GM23338 (cell line): ENCODE measurements at regions not wholly inside any gene's neighbourhood (a gene's known extent, or its start where the extent isn't known, plus 50 kb on each side); places are given as distances from the start of the nearest gene placed in this dataset.

ENCODE experiments used
- ATAC-seq: fragments of 200-7000 bp; cut with Tn5 transposase; 3 replicates; pipeline ENCODE4 v1.9.1; 2020
- DNase-seq: peaks from one replicate; pipeline ENCODE4 v3.0.0-alpha.2; 2015; ENCODE audit warnings: low spot score
- H2AFZ ChIP-seq: fragments of 200-600 bp; sonication (generic); 2 replicates; pipeline ENCODE4 v1.8.0; 2016; ENCODE audit warnings: antibody characterized with exemption, mild to moderate bottlenecking, moderate library complexity
- H3F3A ChIP-seq: fragments of 200-600 bp; sonication (generic); replicated peaks from 2 replicates; pipeline ENCODE4 v1.8.0; 2017; ENCODE audit warnings: antibody characterized with exemption, mixed run types, low read depth
- H3K27ac ChIP-seq: fragments of 200-600 bp; sonication (generic); 2 replicates; pipeline ENCODE4 v1.6.1; 2016; ENCODE audit warnings: low read depth
- H3K27me3 ChIP-seq: fragments of 200-600 bp; sonication (generic); 2 replicates; pipeline ENCODE4 v1.8.0; 2016; ENCODE audit warnings: mild to moderate bottlenecking, mixed run types, moderate library complexity; ENCODE audit not compliant: insufficient read depth
- H3K36me3 ChIP-seq: fragments of 200-600 bp; sonication (generic); 2 replicates; pipeline ENCODE4 v1.8.0; 2016; ENCODE audit warnings: mild to moderate bottlenecking; ENCODE audit not compliant: insufficient read depth
- H3K4me1 ChIP-seq: fragments of 200-600 bp; sonication (generic); 2 replicates; pipeline ENCODE4 v1.8.0; 2016; ENCODE audit warnings: mild to moderate bottlenecking, moderate library complexity; ENCODE audit not compliant: insufficient read depth
- H3K4me2 ChIP-seq: fragments of 200-600 bp; sonication (generic); 2 replicates; pipeline ENCODE4 v1.7.1; 2017; ENCODE audit warnings: mixed run types
- H3K4me3 ChIP-seq: fragments of 200-600 bp; sonication (generic); 2 replicates; pipeline ENCODE4 v1.6.1; 2016; ENCODE audit warnings: mixed run types
- H3K79me2 ChIP-seq: fragments of 200-600 bp; sonication (generic); replicated peaks from 2 replicates; pipeline ENCODE4 v1.8.0; 2017; ENCODE audit warnings: mild to moderate bottlenecking; ENCODE audit not compliant: insufficient read depth
- H3K9me2 ChIP-seq: fragments of 200-600 bp; sonication (generic); 2 replicates; pipeline ENCODE4 v1.8.0; 2017; ENCODE audit not compliant: insufficient read depth
- H4K20me1 ChIP-seq: fragments of 200-600 bp; sonication (generic); replicated peaks from 2 replicates; pipeline ENCODE4 v1.8.0; 2017; ENCODE audit warnings: mild to moderate bottlenecking; ENCODE audit not compliant: insufficient read depth
- H3K27ac Mint-ChIP-seq: 2 replicates; pipeline ENCODE4 v1.8.0; 2020; ENCODE audit warnings: inconsistent platforms, mild to moderate bottlenecking, moderate library complexity, mixed read lengths
- H3K27me3 Mint-ChIP-seq: 3 replicates; pipeline ENCODE4 v1.8.0; 2022; ENCODE audit warnings: low read depth, mild to moderate bottlenecking, moderate library complexity, mixed read lengths, inconsistent platforms; ENCODE audit not compliant: insufficient read depth, poor library complexity
- H3K36me3 Mint-ChIP-seq: 3 replicates; pipeline ENCODE4 v1.8.0; 2021; ENCODE audit warnings: low read depth, mild to moderate bottlenecking, inconsistent platforms, moderate library complexity, mixed read lengths
- H3K4me1 Mint-ChIP-seq: 3 replicates; pipeline ENCODE4 v1.8.0; 2020; ENCODE audit warnings: mild to moderate bottlenecking, inconsistent platforms, mixed read lengths
- H3K4me3 Mint-ChIP-seq: 3 replicates; pipeline ENCODE4 v1.8.0; 2021; ENCODE audit warnings: moderate library complexity, mild to moderate bottlenecking, inconsistent platforms, mixed read lengths
- H3K9me3 Mint-ChIP-seq: 3 replicates; pipeline ENCODE4 v1.8.0; 2020; ENCODE audit warnings: moderate library complexity, mild to moderate bottlenecking, inconsistent platforms, mixed read lengths
- CREB1 ChIP-seq: fragments of 250-450 bp; sonication (Bioruptor Pico); IDR thresholded peaks from 2 replicates; pipeline ENCODE4 v1.5.0; 2020; ENCODE audit warnings: low read depth, mild to moderate bottlenecking, moderate library complexity
- EZH2phosphoT487 ChIP-seq: fragments of 200-600 bp; sonication (generic); IDR thresholded peaks from one replicate; pipeline ENCODE4 v1.8.1; 2018; ENCODE audit warnings: antibody characterized with exemption; ENCODE audit not compliant: unreplicated experiment
- ZNF331 ChIP-seq: fragments of 250-450 bp; sonication (Bioruptor Pico); IDR thresholded peaks from 2 replicates; pipeline ENCODE4 v1.5.0; 2020; ENCODE audit warnings: low read depth, mild to moderate bottlenecking, moderate library complexity
- TF ChIP-seq, protein P1 (sequence below): IDR thresholded peaks from one replicate; pipeline ENCODE4 v1.6.1; 2018; ENCODE audit warnings: antibody characterized with exemption; ENCODE audit not compliant: unreplicated experiment
- TF ChIP-seq, protein P2 (sequence below), 2 experiments: fragments of 200-600 bp in 1 of 2; sonication (generic) in 1 of 2; conservative IDR thresholded peaks; 2 replicates each; pipeline versions ENCODE4 v1.5.1 to v1.6.1; 2016 to 2017; ENCODE audit warnings: antibody characterized with exemption in 2 of 2, low read depth in 2 of 2, mild to moderate bottlenecking in 2 of 2, moderate library complexity in 1 of 2

DNA sequence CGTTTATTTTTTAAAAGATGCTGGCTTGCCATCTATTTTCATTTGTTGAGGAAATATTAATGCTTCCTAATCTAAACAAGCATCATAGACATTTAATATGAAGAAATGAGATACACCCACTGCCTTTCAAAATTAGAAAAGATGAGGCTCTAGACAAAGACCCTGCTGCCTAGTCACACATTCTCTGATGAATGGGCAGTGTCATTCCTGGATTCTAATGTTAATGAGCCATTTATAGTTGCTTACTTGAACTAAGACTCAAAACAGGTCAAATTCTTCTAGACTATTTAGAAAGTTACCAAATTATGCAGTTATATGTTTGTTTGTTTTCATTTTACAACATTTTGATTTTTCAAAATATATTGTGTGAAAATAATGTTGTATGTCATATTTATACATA, 237.6 kb downstream of the CDH7 start (continued):
- TF ChIP-seq EZH2phosphoT487 = no peak
- TF ChIP-seq, protein P1, sequence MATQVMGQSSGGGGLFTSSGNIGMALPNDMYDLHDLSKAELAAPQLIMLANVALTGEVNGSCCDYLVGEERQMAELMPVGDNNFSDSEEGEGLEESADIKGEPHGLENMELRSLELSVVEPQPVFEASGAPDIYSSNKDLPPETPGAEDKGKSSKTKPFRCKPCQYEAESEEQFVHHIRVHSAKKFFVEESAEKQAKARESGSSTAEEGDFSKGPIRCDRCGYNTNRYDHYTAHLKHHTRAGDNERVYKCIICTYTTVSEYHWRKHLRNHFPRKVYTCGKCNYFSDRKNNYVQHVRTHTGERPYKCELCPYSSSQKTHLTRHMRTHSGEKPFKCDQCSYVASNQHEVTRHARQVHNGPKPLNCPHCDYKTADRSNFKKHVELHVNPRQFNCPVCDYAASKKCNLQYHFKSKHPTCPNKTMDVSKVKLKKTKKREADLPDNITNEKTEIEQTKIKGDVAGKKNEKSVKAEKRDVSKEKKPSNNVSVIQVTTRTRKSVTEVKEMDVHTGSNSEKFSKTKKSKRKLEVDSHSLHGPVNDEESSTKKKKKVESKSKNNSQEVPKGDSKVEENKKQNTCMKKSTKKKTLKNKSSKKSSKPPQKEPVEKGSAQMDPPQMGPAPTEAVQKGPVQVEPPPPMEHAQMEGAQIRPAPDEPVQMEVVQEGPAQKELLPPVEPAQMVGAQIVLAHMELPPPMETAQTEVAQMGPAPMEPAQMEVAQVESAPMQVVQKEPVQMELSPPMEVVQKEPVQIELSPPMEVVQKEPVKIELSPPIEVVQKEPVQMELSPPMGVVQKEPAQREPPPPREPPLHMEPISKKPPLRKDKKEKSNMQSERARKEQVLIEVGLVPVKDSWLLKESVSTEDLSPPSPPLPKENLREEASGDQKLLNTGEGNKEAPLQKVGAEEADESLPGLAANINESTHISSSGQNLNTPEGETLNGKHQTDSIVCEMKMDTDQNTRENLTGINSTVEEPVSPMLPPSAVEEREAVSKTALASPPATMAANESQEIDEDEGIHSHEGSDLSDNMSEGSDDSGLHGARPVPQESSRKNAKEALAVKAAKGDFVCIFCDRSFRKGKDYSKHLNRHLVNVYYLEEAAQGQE = no peak

DNA sequence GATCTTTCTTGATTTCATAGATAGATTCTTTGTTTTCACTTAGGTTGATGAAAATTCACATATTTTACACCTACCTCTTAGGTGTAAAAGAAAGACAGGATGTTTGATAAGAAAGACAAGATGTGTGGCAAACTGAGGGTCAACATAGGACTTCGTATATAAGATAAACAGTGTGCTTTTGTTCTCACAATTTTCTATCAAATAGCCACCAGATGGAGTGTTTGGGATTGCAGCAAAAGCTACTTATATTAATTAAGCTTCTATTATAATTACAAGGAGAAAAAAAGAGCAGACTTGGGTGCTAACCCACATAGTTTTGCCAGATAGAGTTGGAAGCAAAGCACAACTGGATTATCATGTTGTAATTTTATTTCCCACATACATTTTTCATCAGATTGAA, 232.9 kb downstream of the CDH7 start:
- no peak overlapping the region for H3K27ac ChIP-seq
- Mint-ChIP-seq H3K36me3 (peaks cover 3% of the 10 kb centered on the region; the same call in 1 of the 3 replicates), H3K4me3 (no peak overlapping the region), H3K27ac (no peak overlapping the region), H3K4me1 (peaks cover 6% of the 10 kb centered on the region; the same call in 2 of the 3 replicates), H3K9me3 (peaks cover 7% of the 10 kb centered on the region; the same call in 2 of the 3 replicates), H3K27me3 (peaks cover 3% of the 10 kb centered on the region)
- H3F3A ChIP-seq = no peaks in the 10 kb centered on the region
- H3K36me3 ChIP-seq = no peaks in the 10 kb centered on the region
- H3K4me1 ChIP-seq = peaks cover 10% of the 10 kb centered on the region
- 0 out of 2 replicates have a peak, but pooled peaks cover 3% of the 10 kb centered on the region for H3K9me2 ChIP-seq
- ATAC-seq (no peak), DNase-seq (peak; percentile 16)
- no peaks in the 10 kb centered on the region for H3K27me3 ChIP-seq
- H4K20me1 ChIP-seq = no peaks in the 10 kb centered on the region
- H3K4me3 ChIP-seq = no peak overlapping the region
- H3K79me2 ChIP-seq = no peaks in the 10 kb centered on the region
- H3K4me2 ChIP-seq = no peak overlapping the region
- TF ChIP-seq CREB1 (no peak), ZNF331 (CRISPR knock-in tag) (no peak)
- TF ChIP-seq, protein P2, sequence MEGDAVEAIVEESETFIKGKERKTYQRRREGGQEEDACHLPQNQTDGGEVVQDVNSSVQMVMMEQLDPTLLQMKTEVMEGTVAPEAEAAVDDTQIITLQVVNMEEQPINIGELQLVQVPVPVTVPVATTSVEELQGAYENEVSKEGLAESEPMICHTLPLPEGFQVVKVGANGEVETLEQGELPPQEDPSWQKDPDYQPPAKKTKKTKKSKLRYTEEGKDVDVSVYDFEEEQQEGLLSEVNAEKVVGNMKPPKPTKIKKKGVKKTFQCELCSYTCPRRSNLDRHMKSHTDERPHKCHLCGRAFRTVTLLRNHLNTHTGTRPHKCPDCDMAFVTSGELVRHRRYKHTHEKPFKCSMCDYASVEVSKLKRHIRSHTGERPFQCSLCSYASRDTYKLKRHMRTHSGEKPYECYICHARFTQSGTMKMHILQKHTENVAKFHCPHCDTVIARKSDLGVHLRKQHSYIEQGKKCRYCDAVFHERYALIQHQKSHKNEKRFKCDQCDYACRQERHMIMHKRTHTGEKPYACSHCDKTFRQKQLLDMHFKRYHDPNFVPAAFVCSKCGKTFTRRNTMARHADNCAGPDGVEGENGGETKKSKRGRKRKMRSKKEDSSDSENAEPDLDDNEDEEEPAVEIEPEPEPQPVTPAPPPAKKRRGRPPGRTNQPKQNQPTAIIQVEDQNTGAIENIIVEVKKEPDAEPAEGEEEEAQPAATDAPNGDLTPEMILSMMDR (conservative IDR thresholded peaks at IDR 0.05; ENCODE audit: low read depth in 2 of 2) = peak; percentile 28 to 29; a peak in 2 of 4 replicates
- TF ChIP-seq, protein P1 = no peak
- no peak overlapping the region for H2AFZ ChIP-seq
